GM21526 (cell line): ENCODE measurements at regions not wholly inside any gene's neighbourhood (a gene's known extent, or its start where the extent isn't known, plus 50 kb on each side); places are given as distances from the start of the nearest gene placed in this dataset.
"Not testable (repeated sequence)": the region's sequence is repeated elsewhere in the genome, so short reads cannot be mapped to it uniquely, and the experiment has no call there.

Experiments used
- ATAC-seq: cut with Tn5 transposase; IDR thresholded peaks from one replicate; pipeline ENCODE4 v1.9.1; 2021; ENCODE audit warnings: moderate library complexity; ENCODE audit not compliant: unreplicated experiment, low FRiP score

- ATAC-seq, result no peak
Measured at GRCh38 chr13:47892374-47892773, 108.7 kb downstream of the SUCLA2 start.

DNA sequence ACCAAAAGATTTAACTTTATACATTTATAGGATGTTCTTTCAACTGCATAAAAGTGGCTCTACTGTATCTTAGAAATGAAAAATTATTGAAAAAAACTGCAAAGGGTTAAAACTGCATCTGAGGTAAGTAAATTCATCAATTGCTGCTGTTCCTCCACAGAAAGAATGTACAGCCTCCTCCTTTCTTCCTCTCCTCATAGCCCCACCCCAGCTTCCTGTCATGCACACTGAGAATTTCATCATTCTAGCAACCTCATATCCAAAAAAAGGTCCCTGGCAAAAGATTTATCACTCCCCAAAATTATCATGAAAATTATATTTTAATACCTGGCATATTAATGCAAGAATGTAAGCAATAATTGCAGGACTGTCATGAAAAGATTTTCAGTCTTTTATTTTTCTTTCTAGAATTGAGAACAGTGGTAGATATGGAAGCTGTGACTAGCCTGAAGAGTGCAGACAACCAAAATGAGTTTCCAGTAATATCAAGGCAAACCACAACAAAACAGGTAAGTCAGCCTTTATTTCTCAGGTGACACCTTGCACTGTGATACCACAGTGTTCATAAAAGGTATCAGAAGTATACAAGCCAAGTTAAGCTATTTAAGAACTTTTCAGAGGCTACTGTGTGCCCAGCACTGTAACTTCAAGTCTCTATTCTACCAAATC, 110.8 kb downstream of the SUCLA2 start:
- ATAC-seq, result no peak

GRCh38 chr13:47886314-47886713, 114.8 kb downstream of the SUCLA2 start:
- no peak for ATAC-seq

DNA sequence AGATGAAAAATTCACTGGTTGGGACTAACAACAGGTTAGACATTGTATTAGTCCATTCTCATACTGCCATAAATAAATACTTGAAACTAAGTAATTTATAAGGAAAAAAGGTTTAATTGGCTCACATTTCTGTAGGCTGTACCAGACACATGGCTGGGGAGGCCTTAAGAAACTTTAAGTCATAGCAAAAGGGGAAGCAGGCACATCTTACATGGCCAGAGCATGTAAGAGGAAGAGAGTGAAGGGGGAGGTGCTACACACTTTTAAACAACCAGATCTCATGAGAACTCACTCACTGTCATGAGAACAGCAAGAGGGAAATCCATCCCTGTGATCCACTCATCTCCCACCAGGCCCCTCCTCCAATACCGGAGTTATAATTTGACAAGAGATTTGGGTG, 125.9 kb downstream of the SUCLA2 start:
- ATAC-seq, result no peak

DNA sequence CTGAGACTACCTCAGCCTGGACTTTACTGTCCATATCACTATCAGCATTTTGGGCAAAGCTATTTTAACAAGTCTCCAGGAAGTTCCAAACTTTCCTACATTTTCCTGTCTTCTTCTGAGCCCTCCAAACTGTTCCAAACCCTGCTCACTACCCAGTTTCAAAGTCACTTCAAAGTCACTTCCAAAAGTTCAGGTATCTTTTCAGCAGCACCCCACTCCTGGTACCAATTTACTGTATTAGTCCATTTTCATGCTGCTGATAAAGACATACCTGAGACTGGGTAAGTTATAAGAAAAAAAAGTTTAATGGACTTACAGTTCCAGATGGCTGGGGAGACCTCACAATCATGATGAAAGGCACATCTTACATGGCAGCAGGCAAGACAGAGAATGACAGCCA, 127.1 kb downstream of the SUCLA2 start:
- not testable (repeated sequence) for ATAC-seq

- not testable (repeated sequence) for ATAC-seq
Measured at GRCh38 chr13:47873319-47873718, 127.8 kb downstream of the SUCLA2 start.

DNA sequence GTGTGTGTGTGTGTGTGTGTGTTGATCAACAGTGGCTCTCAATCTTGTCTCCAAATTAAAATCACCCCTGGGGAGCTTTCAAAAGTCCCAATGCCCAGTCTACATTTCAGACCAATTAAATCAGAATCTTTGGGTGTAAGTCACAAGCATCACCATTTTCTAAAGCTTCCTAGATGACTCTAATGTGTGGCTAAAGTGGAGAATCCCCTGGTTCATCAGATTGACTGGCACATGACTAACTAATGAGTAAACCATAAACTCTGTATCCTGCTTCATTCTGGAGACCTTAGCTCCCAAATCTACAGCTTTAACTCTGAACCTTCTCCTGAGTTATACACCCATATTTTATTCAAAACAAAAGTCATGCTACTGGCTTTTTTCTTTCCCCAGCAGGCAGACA, 131.3 kb downstream of the SUCLA2 start:
- ATAC-seq, result no peak

DNA sequence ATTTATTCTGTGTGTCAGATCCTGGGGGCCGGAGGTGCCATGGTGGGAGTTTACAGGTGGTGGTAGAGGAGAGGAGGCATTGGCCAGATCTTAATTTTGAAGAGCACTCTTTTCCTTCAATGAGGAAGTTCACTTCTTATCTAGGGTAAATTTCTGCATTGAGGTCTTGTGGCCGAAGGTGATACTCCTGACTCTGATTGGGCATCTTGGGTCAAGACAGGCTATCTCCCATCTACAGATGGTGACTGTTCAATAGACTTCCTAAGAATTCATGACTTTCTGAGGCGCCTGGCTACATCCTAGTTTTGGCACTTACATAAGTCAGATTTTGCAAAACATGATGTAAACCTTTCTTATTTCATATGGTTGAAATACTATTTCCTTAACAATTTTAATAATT, 135.2 kb downstream of the SUCLA2 start:
- ATAC-seq, result no peak

- ATAC-seq, result no peak
Measured at GRCh38 chr13:47862841-47863240, 138.2 kb downstream of the SUCLA2 start.

GRCh38 chr13:47859165-47859564, 141.9 kb downstream of the SUCLA2 start:
- ATAC-seq, result no peak

DNA sequence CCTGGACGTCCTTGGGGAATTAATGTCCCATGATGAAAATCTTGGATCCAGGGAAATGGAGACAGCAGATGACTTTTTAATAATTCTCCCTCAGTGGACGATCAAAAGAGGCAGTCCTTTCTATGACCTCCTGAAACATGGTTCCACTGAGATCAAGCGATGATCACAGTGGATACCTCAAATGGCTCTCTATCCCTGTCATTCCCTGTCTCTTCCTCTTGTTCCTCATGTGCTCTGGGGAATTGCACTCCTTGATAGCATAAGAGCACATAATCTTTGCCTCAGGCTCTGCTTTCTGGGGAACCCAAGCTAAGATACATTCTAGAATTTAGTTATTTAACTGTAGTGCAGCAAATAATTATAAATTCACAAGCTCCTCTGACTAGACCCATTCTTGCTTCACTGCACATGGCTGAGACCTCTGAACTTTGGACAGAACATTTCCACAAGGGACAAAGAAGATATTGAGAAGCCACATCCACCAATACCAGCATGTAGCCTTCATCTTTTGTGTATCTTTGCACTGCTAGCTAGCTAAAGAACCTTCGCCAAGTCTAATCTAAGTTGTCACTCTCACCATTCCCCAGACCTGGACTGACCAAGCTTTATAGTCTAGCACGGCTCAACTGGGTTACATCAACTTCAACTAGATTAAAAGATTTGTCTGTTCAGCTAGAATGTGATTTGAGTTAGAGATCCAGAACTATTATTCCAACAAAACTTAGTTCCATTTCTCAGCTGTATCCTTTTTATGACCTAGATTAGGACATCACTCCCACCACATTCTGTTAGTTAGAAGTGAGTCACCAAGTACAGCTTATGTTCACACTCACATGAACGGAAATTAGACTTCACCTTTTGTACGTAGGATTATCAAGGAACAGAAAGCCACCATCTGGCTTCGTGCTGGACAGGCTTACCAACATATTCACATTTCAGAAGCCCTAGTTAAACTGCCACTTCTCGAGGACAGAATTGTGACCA, 142.7 kb downstream of the SUCLA2 start:
- ATAC-seq, result no peak

DNA sequence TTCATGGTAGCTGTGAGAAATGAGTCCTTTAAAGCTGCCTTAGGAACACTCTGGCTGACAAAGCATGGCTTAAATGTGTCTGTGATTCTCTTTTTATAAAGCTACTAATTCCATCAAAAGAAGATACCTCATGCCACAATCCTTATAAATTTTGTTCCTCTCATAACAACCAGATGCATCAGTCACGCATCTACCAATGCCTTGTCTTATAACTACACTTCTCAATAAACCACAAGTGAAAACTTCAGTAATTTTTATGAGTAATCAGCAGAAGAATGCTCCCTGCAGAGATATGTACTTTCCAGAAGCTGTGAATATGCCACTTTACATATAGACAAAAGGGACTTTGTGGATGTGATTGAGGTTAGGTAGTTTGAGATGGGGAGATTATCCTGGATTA, 147.8 kb downstream of the SUCLA2 start:
- no peak for ATAC-seq

DNA sequence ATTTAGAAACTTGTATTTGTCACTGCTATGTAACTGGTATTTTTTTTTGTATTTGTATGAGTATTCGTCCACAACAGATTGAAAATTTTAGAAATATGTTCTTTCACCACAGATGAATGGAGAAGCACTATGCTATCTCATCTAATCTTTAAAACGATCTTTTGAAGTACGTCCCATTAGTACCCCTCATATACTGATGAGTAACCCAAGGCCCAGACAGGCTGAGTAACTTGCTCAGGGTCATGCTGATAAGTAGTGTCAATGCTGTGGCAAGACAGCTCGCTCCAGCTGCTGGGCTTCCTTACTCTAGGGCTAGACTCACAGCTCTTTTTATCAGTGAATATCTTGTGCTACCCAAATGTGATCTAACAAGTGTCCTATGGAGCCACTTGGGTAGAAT, 154.2 kb downstream of the SUCLA2 start:
- no peak for ATAC-seq

DNA sequence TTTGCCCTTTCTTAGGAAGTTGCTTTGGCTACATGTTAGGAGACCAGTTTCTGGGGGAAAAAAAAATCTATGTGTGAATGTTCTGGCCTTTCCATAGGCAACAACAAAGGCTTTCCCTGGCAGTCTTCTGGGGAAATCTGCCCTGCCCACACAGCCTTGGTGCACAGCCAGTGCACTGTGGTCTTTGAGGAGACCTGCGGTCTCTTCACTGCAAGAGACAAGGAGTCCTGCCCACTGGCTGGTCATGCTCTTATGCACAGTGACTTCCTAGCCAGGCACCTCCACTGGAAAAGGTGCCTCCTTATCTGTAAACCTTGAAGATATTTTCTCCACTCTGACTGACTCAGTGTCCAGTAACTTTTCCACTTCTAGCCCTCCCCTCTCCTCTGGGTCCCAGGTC, 155.1 kb downstream of the SUCLA2 start:
- ATAC-seq, result no peak

DNA sequence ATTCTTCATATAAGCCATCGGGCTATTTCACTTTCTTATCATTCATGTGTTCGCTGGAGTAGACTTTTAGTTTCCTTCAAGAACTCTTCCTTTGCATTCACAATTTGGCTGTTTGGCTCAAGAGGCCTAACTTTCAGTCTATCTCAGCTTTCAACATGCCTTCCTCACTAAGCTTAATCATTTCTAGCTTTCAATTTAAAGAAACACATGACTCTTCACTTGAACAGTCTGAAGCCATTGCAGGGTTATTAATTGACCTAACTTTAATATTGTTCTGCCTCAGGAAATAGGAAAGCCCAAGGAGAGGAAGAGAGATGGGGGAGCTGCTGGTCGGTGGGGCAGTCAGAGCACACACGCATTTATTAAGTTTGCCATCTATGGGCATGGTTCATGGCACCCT, 158.1 kb downstream of the SUCLA2 start:
- ATAC-seq, result peak; percentile 69

DNA sequence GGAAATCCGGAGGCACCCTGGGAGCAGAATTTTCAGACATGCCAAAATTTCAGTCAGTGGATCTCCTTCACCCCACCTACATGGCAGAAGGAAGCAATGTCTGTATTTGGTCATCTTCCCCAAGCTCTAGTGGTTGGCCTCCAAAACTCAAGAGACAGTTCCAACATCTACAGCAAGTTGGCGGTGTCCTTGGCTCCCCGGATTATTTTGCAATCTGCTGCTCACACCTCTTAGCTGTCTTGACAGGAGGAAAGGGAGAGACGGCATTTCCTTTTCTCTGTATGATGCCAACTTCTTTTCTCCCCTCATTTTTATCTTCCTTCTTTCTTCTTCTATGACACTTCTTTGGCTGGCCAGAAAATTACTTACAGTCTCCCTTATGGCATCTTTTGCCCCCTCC, 159.9 kb downstream of the SUCLA2 start:
- ATAC-seq, result no peak

GRCh38 chr13:47837906-47838305, 163.2 kb downstream of the SUCLA2 start:
- ATAC-seq, result no peak

DNA sequence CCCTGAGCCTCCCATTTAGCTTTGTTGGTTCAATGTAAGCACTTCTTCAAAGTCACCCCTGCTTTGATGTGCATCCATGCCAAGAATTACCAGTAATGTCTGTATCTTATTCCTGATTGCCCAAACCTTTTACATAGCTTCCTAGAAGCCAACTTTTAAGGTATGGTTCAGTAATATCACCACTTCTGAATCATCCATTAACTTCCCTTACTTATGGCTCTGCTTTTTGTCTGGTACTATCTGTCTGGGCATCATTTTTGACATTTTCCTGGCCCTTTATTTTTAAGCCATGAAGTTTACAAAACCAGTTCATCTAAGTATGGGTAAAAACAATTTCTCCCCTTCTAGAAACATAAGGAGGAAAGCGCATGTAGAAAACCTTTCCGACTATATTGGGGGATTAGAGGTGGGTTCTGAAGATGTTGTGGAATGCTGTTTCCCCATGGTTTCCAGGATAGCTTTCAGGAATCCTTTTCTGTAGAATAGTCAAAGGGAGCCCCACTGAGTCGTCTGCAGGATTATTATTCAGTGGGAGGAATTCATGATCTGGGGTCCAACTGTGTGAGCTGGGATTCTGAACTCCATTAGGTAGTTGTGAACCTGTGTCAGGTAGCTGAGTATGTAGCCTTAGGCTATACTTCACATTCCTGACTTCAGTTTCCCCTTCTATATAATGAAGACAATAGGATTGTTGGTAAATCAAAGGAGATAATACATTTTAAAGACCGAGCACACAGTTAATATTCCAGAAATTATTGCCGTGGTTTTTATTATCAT, 163.8 kb downstream of the SUCLA2 start:
- ATAC-seq, result no peak

- no peak for ATAC-seq
Measured at GRCh38 chr13:47835470-47836228, 165.4 kb downstream of the SUCLA2 start.

- ATAC-seq, result no peak
Measured at GRCh38 chr13:47832458-47832972, 168.6 kb downstream of the SUCLA2 start.
